ENCODE measurements at regions not wholly inside any gene's neighbourhood (a gene's known extent, or its start where the extent isn't known, plus 50 kb on each side); places are given as distances from the start of the nearest gene placed in this dataset.

GRCh38 chr5:175595905-175596304 lies 62.0 kb upstream of the HRH2 start:
- WGBS, 2 donors: 88 to 91% methylated on average over 7 of the region's 7 CpGs
- intact Hi-C loops (cut with DNase I): loop anchor here in 1 of 10 donors (10.0 kb wide), 1 partner anchor 119 kb away; no protein-coding TSS in a partner anchor
- DNase-seq (no peak), ATAC-seq (no peak)
- H3K4me1 ChIP-seq: peaks cover 0 to 9% (median 5%) of the 10 kb centered on the region in 9 donors
- H3K9me3 ChIP-seq: no peaks in the 10 kb centered on the region
- no peaks in the 10 kb centered on the region for H3K36me3 ChIP-seq
- H3K4me3 ChIP-seq: no peak overlapping the region
- peaks cover 0 to 16% (median 0%) of the 10 kb centered on the region in 7 donors for H3K27me3 ChIP-seq
- TF ChIP-seq CTCF (IDR thresholded peaks at IDR 0.05): no peak
- no peak overlapping the region for H3K27ac ChIP-seq

- no peak for TF ChIP-seq CTCF (IDR thresholded peaks at IDR 0.05)
- peaks cover 0 to 9% (median 5%) of the 10 kb centered on the region in 9 donors for H3K4me1 ChIP-seq
- H3K27ac ChIP-seq: peak overlapping the region in 3 of 10 donors; percentile 25 to 91 (median 88)
- DNase-seq (no peak), ATAC-seq (no peak)
- no peaks in the 10 kb centered on the region for H3K9me3 ChIP-seq
- no peak overlapping the region for H3K4me3 ChIP-seq
- intact Hi-C loops (cut with DNase I): loop anchor here in 1 of 10 donors (10.0 kb wide), 1 partner anchor 118 kb away; no protein-coding TSS in a partner anchor
- 43 to 53% methylated on average over 9 of the region's 9 CpGs for WGBS, 2 donors
- peaks cover 0 to 16% (median 0%) of the 10 kb centered on the region in 7 donors for H3K27me3 ChIP-seq
- no peaks in the 10 kb centered on the region for H3K36me3 ChIP-seq
These were observed 61.1 kb upstream of the HRH2 start for GRCh38 chr5:175596761-175597189.

- intact Hi-C loops (cut with DNase I): loop anchor here in 1 of 10 donors (2.0 to 10.0 kb wide), 2 partner anchors 25 to 117 kb away; no protein-coding TSS in a partner anchor
These were observed 60.2 kb upstream of the HRH2 start for GRCh38 chr5:175597718-175598117.

GRCh38 chr5:175598774-175599173 lies 59.1 kb upstream of the HRH2 start:
- WGBS, 2 donors: 32 to 35% methylated on average over 7 of the region's 7 CpGs
- Histone ChIP-seq H3K4me3 (no peak overlapping the region), H3K36me3 (no peaks in the 10 kb centered on the region), H3K4me1 (peaks cover 0 to 18% (median 5%) of the 10 kb centered on the region in 9 donors), H3K9me3 (no peaks in the 10 kb centered on the region), H3K27ac (peak overlapping the region; percentile 44 to 91 (median 82)), H3K27me3 (peaks cover 0 to 16% (median 0%) of the 10 kb centered on the region in 7 donors)
- TF ChIP-seq CTCF (IDR thresholded peaks at IDR 0.05): no peak
- DNase-seq (peak in 1 of 2 donors; percentile 24), ATAC-seq (peak; percentile 80 to 93 (median 86))
- intact Hi-C loops (cut with DNase I): loop anchor here in 2 of 10 donors (1.0 to 10.0 kb wide), 3 partner anchors 26 to 116 kb away; no protein-coding TSS in a partner anchor

More at GRCh38 chr5:175597718-175598117, 60.2 kb upstream of the HRH2 start:
- Histone ChIP-seq H3K36me3 (no peaks in the 10 kb centered on the region), H3K4me1 (peaks cover 0 to 9% (median 5%) of the 10 kb centered on the region in 9 donors), H3K4me3 (no peak overlapping the region), H3K9me3 (no peaks in the 10 kb centered on the region), H3K27ac (peak overlapping the region in 9 of 10 donors; percentile 49 to 91 (median 84)), H3K27me3 (peaks cover 0 to 16% (median 0%) of the 10 kb centered on the region in 7 donors)
- WGBS, 2 donors: 48 to 64% methylated on average over 7 of the region's 7 CpGs
- DNase-seq (no peak), ATAC-seq (peak in 6 of 8 donors; percentile 34 to 71 (median 52))
- TF ChIP-seq CTCF (IDR thresholded peaks at IDR 0.05): no peak
